ENCODE measurements at regions not wholly inside any gene's neighbourhood (a gene's known extent, or its start where the extent isn't known, plus 50 kb on each side); places are given as distances from the start of the nearest gene placed in this dataset.

GRCh38 chr2:157959249-157959648, 83.1 kb upstream of the ACVR1 start:
- Histone ChIP-seq H3K79me2 (ENCODE audit: control insufficient read depth, insufficient read depth, low read length) (no peaks in the 10 kb centered on the region), H3K9me3 (replicated peaks; ENCODE audit: control insufficient read depth, insufficient read depth, low read length) (no peaks in the 10 kb centered on the region), H4K20me1 (replicated peaks; ENCODE audit: control insufficient read depth, extremely low read depth, insufficient read depth, low read length) (no peaks in the 10 kb centered on the region), H3K27me3 (ENCODE audit: control insufficient read depth in 2 of 2, insufficient read depth in 2 of 2, low read length in 2 of 2) (no peaks in the 10 kb centered on the region), H3K9me1 (replicated peaks; ENCODE audit: control insufficient read depth, extremely low read depth, insufficient read depth, low read length) (no peaks in the 10 kb centered on the region), H2AFZ (ENCODE audit: low read depth, low read length) (no peak overlapping the region), H3K4me3 (replicated peaks in 1 of 3; ENCODE audit: insufficient read depth in 1 of 3, low read depth in 1 of 3, low read length in 3 of 3) (no peak overlapping the region), H3K36me3 (ENCODE audit: control insufficient read depth in 2 of 2, extremely low read depth in 1 of 2, insufficient read depth in 2 of 2, low read length in 2 of 2) (no peaks in the 10 kb centered on the region), H3K27ac (ENCODE audit: insufficient read depth, low read depth, low read length) (no peak overlapping the region), H3K9ac (replicated peaks; ENCODE audit: extremely low read depth, insufficient read depth, low read length) (no peak overlapping the region), H3K4me2 (ENCODE audit: insufficient read depth, low read length) (no peak overlapping the region), H3K4me1 (ENCODE audit: control insufficient read depth, extremely low read depth, insufficient read depth, low read length) (no peaks in the 10 kb centered on the region)
- FAIRE-seq (no peak), DNase-seq (ENCODE audit: low read depth, low spot score) (no peak)
- dilution Hi-C loops (cut with MboI; ENCODE audit: extremely low pct_ligation_motif_present, low sequenced_read_pairs), result no loop called here
- TF ChIP-seq MYC (IDR thresholded peaks at IDR 0.05; ENCODE audit: low read depth, low read length), result no peak
- TF ChIP-seq EZH2 (IDR thresholded peaks at IDR 0.05; ENCODE audit: borderline replicate concordance, low read depth, low read length, severe bottlenecking), result no peak
- TF ChIP-seq POLR2A (IDR thresholded peaks at IDR 0.05; ENCODE audit: low read depth, low read length), result no peak
- TF ChIP-seq POLR2AphosphoS5 (IDR thresholded peaks at IDR 0.05; ENCODE audit: insufficient read depth, low read depth, low read length), result no peak
- no peak for TF ChIP-seq GATA2 (IDR thresholded peaks at IDR 0.05; ENCODE audit: insufficient read depth, insufficient read length, low read depth, low read length)
- no peak for TF ChIP-seq CTCF (IDR thresholded peaks at IDR 0.05; ENCODE audit: extremely low read depth in 1 of 2, insufficient read depth in 1 of 2, low read depth in 1 of 2, low read length in 2 of 2)
- TF ChIP-seq FOS (IDR thresholded peaks at IDR 0.05; ENCODE audit: borderline replicate concordance, insufficient read depth, low read length), result no peak
- TF ChIP-seq JUN (IDR thresholded peaks at IDR 0.05; ENCODE audit: borderline replicate concordance, insufficient read depth, insufficient read length, low read depth), result no peak
- no peak for TF ChIP-seq MAX (IDR thresholded peaks at IDR 0.05; ENCODE audit: insufficient read depth, insufficient read length)
- intact Hi-C loops (cut with micrococcal nuclease), result no loop called here
- no TSS peak for BruUV-seq (replicated peaks)
- CTCF ChIA-PET, result no interaction called here
- POLR2A ChIA-PET, result no interaction called here

Measured in endothelial cell of umbilical vein (primary cell).